NB4 (cell line): ENCODE measurements at regions not wholly inside any gene's neighbourhood (a gene's known extent, or its start where the extent isn't known, plus 50 kb on each side); places are given as distances from the start of the nearest gene placed in this dataset.
"Not testable (repeated sequence)": the region's sequence is repeated elsewhere in the genome, so short reads cannot be mapped to it uniquely, and the experiment has no call there.

Experiments
- DNase-seq: peaks from one replicate; pipeline ENCODE4 v3.0.0; 2010; ENCODE audit warnings: low read depth
- H3K4me3 ChIP-seq: one replicate; pipeline ENCODE4 v1.5.1; 2011; ENCODE audit warnings: mild to moderate bottlenecking, low read depth, low read length, moderate library complexity
- MYC ChIP-seq: IDR thresholded peaks from 2 replicates; pipeline ENCODE4 v1.6.1; 2011; ENCODE audit warnings: low read depth, low read length
- POLR2A ChIP-seq: IDR thresholded peaks from 2 replicates; pipeline ENCODE4 v1.6.1; 2011; ENCODE audit warnings: mild to moderate bottlenecking; ENCODE audit not compliant: insufficient read length; ENCODE audit errors: extremely low read depth
- TF ChIP-seq, protein P1 (sequence below): IDR thresholded peaks from one replicate; pipeline ENCODE4 v1.5.1; 2012; ENCODE audit warnings: low read depth, low read length
- TF ChIP-seq, protein P2 (sequence below): IDR thresholded peaks from 2 replicates; pipeline ENCODE4 v1.6.1; 2011; ENCODE audit warnings: low read depth, low read length

DNA sequence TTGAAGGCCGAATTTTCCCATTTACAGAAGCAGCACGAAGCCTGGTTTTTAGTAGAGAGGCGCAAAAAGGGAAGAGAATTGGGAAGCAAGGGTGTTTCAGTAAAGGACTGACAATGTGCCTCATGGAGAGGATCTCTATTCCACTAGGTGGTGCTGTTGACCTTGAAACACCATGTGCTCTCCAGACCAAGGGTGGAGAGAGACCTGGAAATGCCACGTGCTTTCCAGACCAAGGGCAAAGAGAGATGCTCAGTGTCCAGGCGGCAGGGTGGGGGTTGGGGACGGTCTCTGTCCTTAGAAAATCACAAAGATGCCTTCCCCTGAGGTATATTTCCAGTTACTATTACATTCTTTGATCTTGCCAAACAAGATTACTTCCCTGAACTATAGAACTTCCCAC lies 425.3 kb downstream of the CSNK1G3 start:
- peak; percentile 52 for DNase-seq
- TF ChIP-seq, protein P1, sequence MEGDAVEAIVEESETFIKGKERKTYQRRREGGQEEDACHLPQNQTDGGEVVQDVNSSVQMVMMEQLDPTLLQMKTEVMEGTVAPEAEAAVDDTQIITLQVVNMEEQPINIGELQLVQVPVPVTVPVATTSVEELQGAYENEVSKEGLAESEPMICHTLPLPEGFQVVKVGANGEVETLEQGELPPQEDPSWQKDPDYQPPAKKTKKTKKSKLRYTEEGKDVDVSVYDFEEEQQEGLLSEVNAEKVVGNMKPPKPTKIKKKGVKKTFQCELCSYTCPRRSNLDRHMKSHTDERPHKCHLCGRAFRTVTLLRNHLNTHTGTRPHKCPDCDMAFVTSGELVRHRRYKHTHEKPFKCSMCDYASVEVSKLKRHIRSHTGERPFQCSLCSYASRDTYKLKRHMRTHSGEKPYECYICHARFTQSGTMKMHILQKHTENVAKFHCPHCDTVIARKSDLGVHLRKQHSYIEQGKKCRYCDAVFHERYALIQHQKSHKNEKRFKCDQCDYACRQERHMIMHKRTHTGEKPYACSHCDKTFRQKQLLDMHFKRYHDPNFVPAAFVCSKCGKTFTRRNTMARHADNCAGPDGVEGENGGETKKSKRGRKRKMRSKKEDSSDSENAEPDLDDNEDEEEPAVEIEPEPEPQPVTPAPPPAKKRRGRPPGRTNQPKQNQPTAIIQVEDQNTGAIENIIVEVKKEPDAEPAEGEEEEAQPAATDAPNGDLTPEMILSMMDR: peak; percentile 22
- TF ChIP-seq POLR2A (no peak), MYC (peak; percentile 89)
- TF ChIP-seq, protein P2, sequence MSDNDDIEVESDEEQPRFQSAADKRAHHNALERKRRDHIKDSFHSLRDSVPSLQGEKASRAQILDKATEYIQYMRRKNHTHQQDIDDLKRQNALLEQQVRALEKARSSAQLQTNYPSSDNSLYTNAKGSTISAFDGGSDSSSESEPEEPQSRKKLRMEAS: peak; percentile 98
- no peak overlapping the region for H3K4me3 ChIP-seq

DNA sequence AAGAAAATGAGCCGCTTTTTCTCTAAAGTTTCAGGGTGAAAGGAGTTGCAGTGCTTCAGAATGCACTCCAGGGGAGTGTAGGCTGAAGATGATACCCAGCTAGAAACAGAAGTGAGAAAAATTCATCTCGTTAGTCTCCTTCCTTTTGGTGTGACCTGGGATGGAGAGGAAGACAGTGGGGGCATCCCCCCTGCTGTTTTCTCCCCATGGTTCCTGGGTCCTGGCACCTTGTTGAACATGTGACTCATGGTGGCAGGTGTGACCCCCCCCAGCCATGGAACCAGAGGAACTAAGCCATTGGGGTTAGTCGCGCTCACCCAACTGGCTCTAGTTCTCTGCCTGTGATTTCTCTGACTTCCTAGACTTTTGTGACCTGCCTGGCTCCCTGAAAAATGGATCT lies 424.6 kb downstream of the CSNK1G3 start:
- peak; percentile 4 for DNase-seq
- no peak overlapping the region for H3K4me3 ChIP-seq
- TF ChIP-seq, protein P2: no peak
- TF ChIP-seq, protein P1: no peak
- TF ChIP-seq MYC (no peak), POLR2A (no peak)

DNA sequence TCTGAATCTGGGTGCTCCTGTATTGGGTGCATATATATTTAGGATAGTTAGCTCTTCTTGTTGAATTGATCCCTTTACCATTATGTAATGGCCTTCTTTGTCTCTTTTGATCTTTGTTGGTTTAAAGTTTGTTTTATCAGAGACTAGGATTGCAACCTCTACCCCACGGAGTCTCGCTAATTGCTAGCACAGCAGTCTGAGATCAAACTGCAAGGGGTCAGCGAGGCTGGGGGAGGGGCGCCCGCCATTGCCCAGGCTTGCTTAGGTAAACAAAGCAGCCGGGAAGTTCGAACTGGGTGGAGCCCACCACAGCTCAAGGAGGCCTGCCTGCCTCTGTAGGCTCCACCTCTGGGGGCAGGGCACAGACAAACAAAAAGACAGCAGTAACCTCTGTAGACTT lies 421.8 kb downstream of the CSNK1G3 start:
- DNase-seq, H3K4me3 ChIP-seq: not testable (repeated sequence)

DNA sequence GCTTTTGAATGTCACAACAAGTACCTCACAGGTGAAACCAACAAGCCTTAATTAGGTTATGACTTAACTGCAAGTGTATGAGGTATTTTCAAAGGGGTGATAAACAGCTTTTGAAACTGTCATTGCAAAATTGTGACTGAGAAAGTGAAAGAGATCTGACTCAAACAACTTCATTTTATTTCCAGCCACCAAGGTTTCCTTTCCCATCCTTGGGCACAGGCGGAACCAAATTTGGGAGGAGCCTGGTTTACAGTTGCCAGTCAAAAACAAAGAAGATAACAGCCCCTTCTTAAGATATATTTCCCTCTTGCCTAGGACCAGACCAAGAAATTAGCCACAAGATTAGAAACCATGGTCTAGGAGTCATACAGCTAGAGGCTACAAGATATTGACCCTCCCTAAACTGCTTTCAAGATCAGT lies 417.1 kb downstream of the CSNK1G3 start:
- no peak for TF ChIP-seq MYC
- TF ChIP-seq, protein P2: no peak
- TF ChIP-seq, protein P1: no peak
- no peak for TF ChIP-seq POLR2A
- DNase-seq: no peak
- no peak overlapping the region for H3K4me3 ChIP-seq

DNA sequence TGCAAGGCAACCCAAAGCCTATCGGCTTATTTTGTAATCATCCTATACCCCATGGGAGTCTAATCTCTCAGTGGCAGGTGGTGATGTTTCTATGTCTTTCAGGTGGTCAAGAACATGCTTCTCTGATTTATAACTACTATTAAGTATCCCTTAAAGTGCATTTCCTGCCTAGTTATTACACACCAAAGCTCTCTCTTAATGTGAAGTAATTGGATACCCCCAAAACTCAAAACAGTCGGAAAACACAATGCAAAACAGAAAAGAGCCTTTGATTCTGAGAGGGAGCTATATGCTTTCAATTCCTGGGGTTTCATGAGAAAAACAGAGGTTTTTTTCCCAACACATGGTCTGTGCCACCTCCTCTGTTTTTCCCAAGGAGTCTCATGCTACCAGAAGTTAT lies 416.4 kb downstream of the CSNK1G3 start:
- no peak overlapping the region for H3K4me3 ChIP-seq
- no peak for DNase-seq
- TF ChIP-seq, protein P2: no peak
- TF ChIP-seq MYC: no peak
- TF ChIP-seq, protein P1: no peak
- no peak for TF ChIP-seq POLR2A

DNA sequence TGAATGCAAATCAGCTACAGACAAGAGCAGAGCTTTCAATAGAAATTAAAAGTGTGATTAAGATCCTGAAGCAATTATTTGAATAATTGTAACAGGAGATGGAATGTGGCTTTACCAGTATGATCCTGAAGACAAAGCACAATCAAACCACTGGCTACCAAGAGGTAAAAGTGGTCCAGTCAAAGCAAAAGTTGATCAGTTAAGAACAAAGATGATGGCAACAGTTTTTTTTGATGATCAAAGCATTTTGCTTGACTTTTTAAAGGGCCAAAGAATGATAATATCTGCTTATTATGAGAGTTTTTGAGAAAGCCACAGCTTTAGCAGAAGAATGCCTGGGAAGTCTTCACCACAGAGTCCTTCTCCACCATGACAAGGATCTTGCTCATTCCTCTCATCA lies 409.2 kb downstream of the CSNK1G3 start:
- TF ChIP-seq, protein P1: no peak
- TF ChIP-seq POLR2A: no peak
- TF ChIP-seq MYC: no peak
- TF ChIP-seq, protein P2: no peak
- no peak overlapping the region for H3K4me3 ChIP-seq
- no peak for DNase-seq
